H1 (cell line): ENCODE measurements at regions not wholly inside any gene's neighbourhood (a gene's known extent, or its start where the extent isn't known, plus 50 kb on each side); places are given as distances from the start of the nearest gene placed in this dataset.

Source experiments
- CTCF ChIA-PET: fragments of 300-600 bp; sonication (Branson Sonifier 250); formaldehyde crosslinking; loops from one replicate; lab custom pipeline; 2021; ENCODE audit not compliant: partially characterized antibody; lab: Charles Lee
- POLR2A ChIA-PET: fragments of 300-600 bp; sonication (Branson Sonifier 250); formaldehyde crosslinking; loops from one replicate; lab custom pipeline; 2021; ENCODE audit warnings: inconsistent platforms; ENCODE audit not compliant: partially characterized antibody; lab: Charles Lee
- DNase-seq, 2 experiments: peaks; one replicate each; pipeline versions ENCODE4 v3.0.0 to v3.0.0-alpha.2; 2010 to 2022; ENCODE audit warnings: low spot score in 2 of 2, low read depth in 1 of 2, mixed read lengths in 1 of 2
- FAIRE-seq: peaks from 2 replicates; lab custom pipeline; 2011; peaks lifted over from hg19 to GRCh38; lab: Jason Lieb, UNC
- H2AFZ ChIP-seq: 2 replicates; pipeline ENCODE4 v1.8.1; 2012; ENCODE audit warnings: low read length, inconsistent platforms
- H2AK5ac ChIP-seq: 2 replicates; pipeline ENCODE4 v1.6.1; 2013; ENCODE audit warnings: low read depth, low read length
- H2BK120ac ChIP-seq: replicated peaks from 2 replicates; pipeline ENCODE3; 2013; ENCODE audit warnings: low read depth, low read length, inconsistent platforms
- H2BK12ac ChIP-seq: 2 replicates; pipeline ENCODE4 v1.6.1; 2013; ENCODE audit warnings: low read depth, low read length
- H2BK15ac ChIP-seq: 2 replicates; pipeline ENCODE4 v1.6.1; 2013; ENCODE audit warnings: low read length
- H2BK20ac ChIP-seq: 2 replicates; pipeline ENCODE4 v1.6.1; 2013; ENCODE audit warnings: low read length
- H2BK5ac ChIP-seq: 2 replicates; pipeline ENCODE4 v1.6.1; 2013; ENCODE audit warnings: low read depth, low read length
- H3K14ac ChIP-seq: 2 replicates; pipeline ENCODE4 v1.6.1; 2013; ENCODE audit warnings: inconsistent platforms; ENCODE audit not compliant: insufficient read length
- H3K18ac ChIP-seq: 2 replicates; pipeline ENCODE4 v1.6.1; 2013; ENCODE audit warnings: low read length; ENCODE audit errors: extremely low read depth
- H3K23ac ChIP-seq: 2 replicates; pipeline ENCODE4 v1.6.1; 2013; ENCODE audit warnings: inconsistent platforms; ENCODE audit not compliant: insufficient read length
- H3K23me2 ChIP-seq: 2 replicates; pipeline ENCODE4 v1.6.1; 2013; ENCODE audit warnings: low read depth, low read length
- H3K27ac ChIP-seq: 2 replicates; pipeline ENCODE4 v1.6.1; 2011; ENCODE audit warnings: low read depth, low read length, inconsistent platforms
- H3K27me3 ChIP-seq, 4 experiments: replicated peaks in 1 of 4; 1 replicate in 1 of 4; 2 replicates in 3 of 4; pipeline versions ENCODE4 v1.6.1 to v1.8.1; 2011 to 2013; ENCODE audit warnings: low read length in 3 of 4, mild to moderate bottlenecking in 3 of 4, inconsistent platforms in 2 of 4, mixed read lengths in 2 of 4, moderate library complexity in 1 of 4; ENCODE audit not compliant: control insufficient read depth in 3 of 4, insufficient read depth in 3 of 4; ENCODE audit errors: extremely low read depth in 1 of 4
- H3K36me3 ChIP-seq, 4 experiments: 2 replicates each; pipeline versions ENCODE4 v1.6.1 to v1.8.1; 2011 to 2013; ENCODE audit warnings: mild to moderate bottlenecking in 4 of 4, low read length in 3 of 4, moderate library complexity in 2 of 4, control low read depth in 1 of 4, inconsistent platforms in 1 of 4; ENCODE audit not compliant: insufficient read depth in 4 of 4, control insufficient read depth in 2 of 4
- H3K4ac ChIP-seq: replicated peaks from 2 replicates; pipeline ENCODE3; 2013; ENCODE audit warnings: low read length, low read depth, mixed read lengths, inconsistent platforms; ENCODE audit not compliant: insufficient read length
- H3K4me1 ChIP-seq, 4 experiments: replicated peaks in 1 of 4; 1 replicate in 1 of 4; 2 replicates in 3 of 4; pipeline versions ENCODE4 v1.6.1 to v1.8.1; 2011 to 2013; ENCODE audit warnings: low read length in 3 of 4, inconsistent platforms in 2 of 4, mixed read lengths in 1 of 4; ENCODE audit not compliant: insufficient read depth in 4 of 4, control insufficient read depth in 3 of 4
- H3K4me2 ChIP-seq, 2 experiments: 2 replicates each; pipeline versions ENCODE4 v1.6.1 to v1.8.1; 2011 to 2013; ENCODE audit warnings: low read depth in 2 of 2, low read length in 2 of 2, control low read depth in 1 of 2, inconsistent platforms in 1 of 2, mild to moderate bottlenecking in 1 of 2; ENCODE audit not compliant: insufficient read depth in 1 of 2
- H3K4me3 ChIP-seq, 4 experiments: fragments of 200-600, 300-600 bp in 1 of 4; sonication (generic), shearing (Covaris generic), sonication (Bioruptor Twin) in 1 of 4; 2 replicates each; pipeline versions ENCODE4 v1.5.1 to v1.8.1; 2011 to 2016; ENCODE audit warnings: low read length in 4 of 4, low read depth in 3 of 4, control low read depth in 2 of 4, inconsistent platforms in 2 of 4, mild to moderate bottlenecking in 2 of 4, mixed read lengths in 1 of 4, moderate library complexity in 1 of 4; ENCODE audit not compliant: insufficient read depth in 2 of 4; ENCODE audit errors: extremely low read depth in 1 of 4
- H3K56ac ChIP-seq: replicated peaks from 2 replicates; pipeline ENCODE3; 2013; ENCODE audit warnings: low read depth, mild to moderate bottlenecking, mixed read lengths, low read length, inconsistent platforms; ENCODE audit not compliant: insufficient read length
- H3K79me1 ChIP-seq: 2 replicates; pipeline ENCODE4 v1.6.1; 2013; ENCODE audit warnings: low read depth, low read length, control low read depth
- H3K79me2 ChIP-seq, 2 experiments: 2 replicates each; pipeline versions ENCODE4 v1.6.1 to v1.8.1; 2012 to 2013; ENCODE audit warnings: low read length in 2 of 2, mild to moderate bottlenecking in 2 of 2, inconsistent platforms in 1 of 2; ENCODE audit not compliant: insufficient read depth in 2 of 2, control insufficient read depth in 1 of 2
- H3K9ac ChIP-seq, 4 experiments: replicated peaks in 1 of 4; 1 replicate in 1 of 4; 2 replicates in 3 of 4; pipeline versions ENCODE4 v1.6.1 to v1.8.1; 2011 to 2013; ENCODE audit warnings: low read depth in 3 of 4, low read length in 3 of 4, control low read depth in 2 of 4, mild to moderate bottlenecking in 2 of 4, moderate library complexity in 2 of 4, inconsistent platforms in 1 of 4; ENCODE audit errors: extremely low read depth in 1 of 4
- H3K9me3 ChIP-seq, 2 experiments: 2 replicates each; pipeline versions ENCODE4 v1.6.1 to v1.8.1; 2012 to 2013; ENCODE audit warnings: mild to moderate bottlenecking in 2 of 2, moderate library complexity in 2 of 2, control low read depth in 1 of 2, inconsistent platforms in 1 of 2, low read depth in 1 of 2, low read length in 1 of 2, mixed read lengths in 1 of 2; ENCODE audit not compliant: insufficient read depth in 2 of 2
- H4K20me1 ChIP-seq, 2 experiments: replicated peaks in 1 of 2; 2 replicates each; pipeline versions ENCODE3 to v1.8.1; 2011 to 2013; ENCODE audit warnings: inconsistent platforms in 2 of 2, low read length in 2 of 2, mild to moderate bottlenecking in 1 of 2; ENCODE audit not compliant: insufficient read depth in 2 of 2, control insufficient read depth in 1 of 2
- H4K5ac ChIP-seq: 2 replicates; pipeline ENCODE4 v1.6.1; 2013; ENCODE audit warnings: low read length, low read depth, mixed read lengths, inconsistent platforms; ENCODE audit not compliant: insufficient read length
- H4K8ac ChIP-seq: 2 replicates; pipeline ENCODE4 v1.8.0; 2013; ENCODE audit warnings: mild to moderate bottlenecking, moderate library complexity, low read length, inconsistent platforms; ENCODE audit not compliant: insufficient read depth; ENCODE audit errors: extremely low read depth
- H4K91ac ChIP-seq: replicated peaks from 2 replicates; pipeline ENCODE3; 2013; ENCODE audit warnings: low read length, mixed read lengths, inconsistent platforms; ENCODE audit not compliant: insufficient read length
- JUN ChIP-seq: IDR thresholded peaks from 2 replicates; pipeline ENCODE4 v1.6.1; 2011; ENCODE audit warnings: low read depth, mild to moderate bottlenecking, improper control_type of control experiment, low read length
- WGBS, 2 experiments: shearing (Covaris generic) in 1 of 2; methylation state at CpG; one replicate each; pipeline versions ENCODE4 v1.1.6 to v1.1.7; 2013 to 2015; ENCODE audit warnings: low lambda C conversion rate in 2 of 2, mixed read lengths in 2 of 2, inconsistent platforms in 1 of 2, low coverage in 1 of 2, missing lambda C conversion rate in 1 of 2; ENCODE audit not compliant: insufficient replicate concordance in 2 of 2, insufficient coverage in 1 of 2, insufficient read length in 1 of 2; ENCODE audit errors: extremely low coverage in 1 of 2, missing lambda C conversion rate in 1 of 2; 5-methylcytosine and 5-hydroxymethylcytosine counted together
- TF ChIP-seq, protein P1 (sequence below): IDR thresholded peaks from 2 replicates; pipeline ENCODE4 v1.6.1; 2012; ENCODE audit warnings: low read length, inconsistent platforms

DNA sequence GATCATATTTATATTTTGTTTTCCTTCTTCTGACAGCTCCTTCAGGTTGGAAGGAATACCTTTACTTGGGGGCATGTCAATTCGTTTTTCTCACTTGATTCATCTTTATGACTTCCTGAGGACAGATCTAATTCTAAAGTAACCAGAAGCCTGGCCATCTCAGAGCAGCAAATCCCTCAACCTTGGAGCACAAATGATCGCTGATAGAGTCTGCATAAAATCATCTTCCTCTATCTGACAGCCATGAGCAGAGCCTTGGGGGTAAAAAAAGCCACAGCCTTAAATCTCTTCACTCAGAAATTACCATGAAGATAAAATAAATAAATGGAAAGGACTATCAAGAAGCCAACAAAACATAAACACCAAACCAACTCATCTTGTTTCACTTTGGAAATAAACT, 325.8 kb downstream of the PRR16 start:
- H3K4ac ChIP-seq = no peak overlapping the region
- H3K9me3 ChIP-seq = no peaks in the 10 kb centered on the region
- H3K36me3 ChIP-seq = no peaks in the 10 kb centered on the region
- H3K56ac ChIP-seq = no peak overlapping the region
- no peak overlapping the region for H3K9ac ChIP-seq
- FAIRE-seq = no peak
- no peak overlapping the region for H4K91ac ChIP-seq
- H2BK120ac ChIP-seq = no peak overlapping the region
- TF ChIP-seq, protein P1, sequence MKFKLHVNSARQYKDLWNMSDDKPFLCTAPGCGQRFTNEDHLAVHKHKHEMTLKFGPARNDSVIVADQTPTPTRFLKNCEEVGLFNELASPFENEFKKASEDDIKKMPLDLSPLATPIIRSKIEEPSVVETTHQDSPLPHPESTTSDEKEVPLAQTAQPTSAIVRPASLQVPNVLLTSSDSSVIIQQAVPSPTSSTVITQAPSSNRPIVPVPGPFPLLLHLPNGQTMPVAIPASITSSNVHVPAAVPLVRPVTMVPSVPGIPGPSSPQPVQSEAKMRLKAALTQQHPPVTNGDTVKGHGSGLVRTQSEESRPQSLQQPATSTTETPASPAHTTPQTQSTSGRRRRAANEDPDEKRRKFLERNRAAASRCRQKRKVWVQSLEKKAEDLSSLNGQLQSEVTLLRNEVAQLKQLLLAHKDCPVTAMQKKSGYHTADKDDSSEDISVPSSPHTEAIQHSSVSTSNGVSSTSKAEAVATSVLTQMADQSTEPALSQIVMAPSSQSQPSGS = no peak
- TF ChIP-seq JUN = no peak
- H2BK20ac ChIP-seq = no peak overlapping the region
- no peak overlapping the region for H2BK12ac ChIP-seq
- H3K23me2 ChIP-seq = no peaks in the 10 kb centered on the region
- H3K4me3 ChIP-seq = no peak overlapping the region
- no peak overlapping the region for H3K23ac ChIP-seq
- CTCF ChIA-PET = no interaction called here
- no peaks in the 10 kb centered on the region for H3K4me1 ChIP-seq
- no peaks in the 10 kb centered on the region for H3K79me2 ChIP-seq
- no peak overlapping the region for H4K5ac ChIP-seq
- H3K18ac ChIP-seq = no peak overlapping the region
- DNase-seq = no peak
- WGBS, 2 experiments = 74% methylated on average over 2 of the region's 2 CpGs; no CpG with 5 or more reads in 1 of the 2 experiments
- no peak overlapping the region for H3K4me2 ChIP-seq
- no peak overlapping the region for H2AFZ ChIP-seq
- no peaks in the 10 kb centered on the region for H4K20me1 ChIP-seq
- no peak overlapping the region for H4K8ac ChIP-seq
- no peak overlapping the region for H2BK15ac ChIP-seq
- no peaks in the 10 kb centered on the region for H3K27me3 ChIP-seq
- H2BK5ac ChIP-seq = no peak overlapping the region
- H3K14ac ChIP-seq = no peak overlapping the region
- no peak overlapping the region for H2AK5ac ChIP-seq
- H3K79me1 ChIP-seq = no peaks in the 10 kb centered on the region
- no peak overlapping the region for H3K27ac ChIP-seq
- POLR2A ChIA-PET = no interaction called here
